Calu3 (cell line): ENCODE measurements at regions not wholly inside any gene's neighbourhood (a gene's known extent, or its start where the extent isn't known, plus 50 kb on each side); places are given as distances from the start of the nearest gene placed in this dataset.

ENCODE experiments used
- BruUV-seq: library from RNA; stranded (reverse); fragments of 400-500 nt; replicated peaks from 2 replicates; lab custom pipeline; 2021; lab: Mats Ljungman, UMichigan
- CTCF ChIA-PET: fragments of 300-600 bp; sonication (Branson Sonifier 250); formaldehyde crosslinking; loops from one replicate; lab custom pipeline; 2022; ENCODE audit warnings: antibody characterized with exemption; lab: Charles Lee
- DNase-seq: peaks from one replicate; pipeline ENCODE4 v3.0.0; 2022
- H3K27ac Mint-ChIP-seq: one replicate; pipeline ENCODE4 v1.8.0; 2022; ENCODE audit warnings: mixed read lengths; ENCODE audit not compliant: unreplicated experiment
- H3K27me3 Mint-ChIP-seq: one replicate; pipeline ENCODE4 v1.8.0; 2022; ENCODE audit warnings: mixed read lengths; ENCODE audit not compliant: unreplicated experiment
- H3K36me3 Mint-ChIP-seq: one replicate; pipeline ENCODE4 v1.8.0; 2022; ENCODE audit warnings: mild to moderate bottlenecking, moderate library complexity, mixed read lengths; ENCODE audit not compliant: insufficient read depth, unreplicated experiment
- H3K4me1 Mint-ChIP-seq: one replicate; pipeline ENCODE4 v1.8.0; 2022; ENCODE audit warnings: mild to moderate bottlenecking, low read depth, mixed read lengths; ENCODE audit not compliant: unreplicated experiment
- H3K4me3 Mint-ChIP-seq: one replicate; pipeline ENCODE4 v1.8.0; 2022; ENCODE audit warnings: mild to moderate bottlenecking, low read depth, moderate library complexity, mixed read lengths; ENCODE audit not compliant: unreplicated experiment
- H3K9me3 Mint-ChIP-seq: one replicate; pipeline ENCODE4 v1.8.0; 2022; ENCODE audit warnings: low read depth, mixed read lengths; ENCODE audit not compliant: unreplicated experiment
- CTCF ChIP-seq: fragments of 200-600 bp; IDR thresholded peaks from one replicate; pipeline ENCODE4 v1.8.0; 2022; ENCODE audit warnings: antibody characterized with exemption; ENCODE audit not compliant: unreplicated experiment
- intact Hi-C: fragments of 100-400 bp; cut with micrococcal nuclease; formaldehyde crosslinking; loops from one replicate; pipeline ENCODE4 v1.10.0; 2022; ENCODE audit not compliant: unreplicated experiment

GRCh38 chr1:193706766-193707165 lies 520.4 kb upstream of the B3GALT2 start:
- no peak overlapping the region for H3K27ac Mint-ChIP-seq
- no peak for DNase-seq
- CTCF ChIA-PET: no interaction called here
- intact Hi-C loops: loop anchor here (5.0 kb wide), 1 partner anchor 299 kb away; no protein-coding TSS in a partner anchor
- H3K9me3 Mint-ChIP-seq: peaks cover 2% of the 10 kb centered on the region
- no peaks in the 10 kb centered on the region for H3K36me3 Mint-ChIP-seq
- BruUV-seq: no TSS peak
- H3K4me3 Mint-ChIP-seq: no peak overlapping the region
- no peak for TF ChIP-seq CTCF
- peaks cover 8% of the 10 kb centered on the region for H3K4me1 Mint-ChIP-seq
- no peaks in the 10 kb centered on the region for H3K27me3 Mint-ChIP-seq

- no peaks in the 10 kb centered on the region for H3K36me3 Mint-ChIP-seq
- H3K9me3 Mint-ChIP-seq: peaks cover 2% of the 10 kb centered on the region
- CTCF ChIA-PET: interaction anchor here (0.6 kb wide), 1 partner anchor 561 kb away, joined by 3 read pairs; no protein-coding TSS in a partner anchor
- no peak overlapping the region for H3K4me3 Mint-ChIP-seq
- no peak for TF ChIP-seq CTCF
- no TSS peak for BruUV-seq
- H3K27ac Mint-ChIP-seq: no peak overlapping the region
- no peak for DNase-seq
- intact Hi-C loops: loop anchor here (5.0 kb wide), 1 partner anchor 298 kb away; no protein-coding TSS in a partner anchor
- peaks cover 15% of the 10 kb centered on the region for H3K4me1 Mint-ChIP-seq
- H3K27me3 Mint-ChIP-seq: no peaks in the 10 kb centered on the region
Observed at GRCh38 chr1:193705554-193705981, 519.2 kb upstream of the B3GALT2 start.

DNA sequence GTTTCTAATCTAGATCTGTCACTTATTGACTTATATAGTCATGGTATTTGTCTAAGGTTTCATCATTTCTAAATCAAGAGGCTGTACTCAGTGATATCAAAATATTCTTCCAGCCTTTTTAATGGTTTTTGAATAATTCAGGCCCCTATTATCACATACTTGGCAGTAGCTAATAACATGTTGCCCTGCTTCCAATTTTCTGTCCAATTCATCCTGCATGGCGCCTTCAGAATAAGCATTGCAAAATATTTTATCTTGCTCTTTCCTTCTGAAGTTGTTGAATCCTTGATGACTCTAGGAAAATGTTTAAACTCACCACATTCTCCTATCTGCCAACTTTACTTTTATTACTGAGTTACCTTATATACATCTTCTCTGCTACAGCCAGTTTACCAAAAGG lies 517.2 kb upstream of the B3GALT2 start:
- no TSS peak for BruUV-seq
- peaks cover 2% of the 10 kb centered on the region for H3K9me3 Mint-ChIP-seq
- no peak for DNase-seq
- no peak overlapping the region for H3K4me3 Mint-ChIP-seq
- TF ChIP-seq CTCF: no peak
- CTCF ChIA-PET: no interaction called here
- peaks cover 17% of the 10 kb centered on the region for H3K4me1 Mint-ChIP-seq
- intact Hi-C loops: no loop called here
- no peaks in the 10 kb centered on the region for H3K36me3 Mint-ChIP-seq
- H3K27me3 Mint-ChIP-seq: no peaks in the 10 kb centered on the region
- H3K27ac Mint-ChIP-seq: no peak overlapping the region

DNA sequence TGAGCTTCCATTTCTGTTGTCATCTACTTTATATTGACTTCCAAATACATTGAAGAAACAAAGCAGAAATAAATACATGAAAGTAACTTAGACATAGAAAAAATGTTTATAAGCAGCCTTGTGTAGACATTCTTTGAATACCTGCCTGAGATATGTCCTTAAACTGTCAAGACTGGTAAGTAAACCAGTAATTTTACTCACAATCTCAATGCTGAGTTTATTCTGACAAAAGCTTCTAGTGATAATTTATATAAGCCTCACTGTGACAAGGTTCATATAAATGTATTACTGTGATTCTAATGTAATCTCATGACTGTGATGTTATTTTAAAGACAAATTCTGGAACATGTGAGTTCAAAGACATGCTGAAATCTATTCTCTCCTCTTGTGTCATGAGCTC lies 516.7 kb upstream of the B3GALT2 start:
- Mint-ChIP-seq H3K9me3 (peaks cover 2% of the 10 kb centered on the region), H3K27ac (no peak overlapping the region), H3K36me3 (no peaks in the 10 kb centered on the region), H3K4me1 (peaks cover 17% of the 10 kb centered on the region), H3K4me3 (no peak overlapping the region), H3K27me3 (no peaks in the 10 kb centered on the region)
- no peak for TF ChIP-seq CTCF
- DNase-seq: no peak
- no TSS peak for BruUV-seq
- intact Hi-C loops: no loop called here
- CTCF ChIA-PET: no interaction called here
